SK-N-SH (cell line): ENCODE measurements at regions not wholly inside any gene's neighbourhood (a gene's known extent, or its start where the extent isn't known, plus 50 kb on each side); places are given as distances from the start of the nearest gene placed in this dataset.

Experiments
- CTCF ChIP-seq: fragments of 200-600 bp; sonication (generic); IDR thresholded peaks from 2 replicates; pipeline ENCODE4 v1.6.1; 2017; ENCODE audit warnings: antibody characterized with exemption, mild to moderate bottlenecking, moderate library complexity
- MAX ChIP-seq: IDR thresholded peaks from 2 replicates; pipeline ENCODE4 v1.4.0; 2012; ENCODE audit warnings: low read depth
- SMC3 ChIP-seq: IDR thresholded peaks from 2 replicates; pipeline ENCODE4 v1.6.1; 2012; ENCODE audit warnings: low read depth, low read length, improper control_type of control experiment
- TAF1 ChIP-seq: IDR thresholded peaks from 2 replicates; pipeline ENCODE4 v1.6.1; 2012; ENCODE audit warnings: low read depth, mild to moderate bottlenecking, low read length, moderate library complexity, borderline replicate concordance
- YY1 ChIP-seq: IDR thresholded peaks from 2 replicates; pipeline ENCODE4 v1.4.0; 2012; ENCODE audit warnings: low read depth, mild to moderate bottlenecking
- TF ChIP-seq, protein P1 (sequence below): IDR thresholded peaks from 2 replicates; pipeline ENCODE4 v1.4.0; 2012; ENCODE audit warnings: low read depth, borderline replicate concordance

DNA sequence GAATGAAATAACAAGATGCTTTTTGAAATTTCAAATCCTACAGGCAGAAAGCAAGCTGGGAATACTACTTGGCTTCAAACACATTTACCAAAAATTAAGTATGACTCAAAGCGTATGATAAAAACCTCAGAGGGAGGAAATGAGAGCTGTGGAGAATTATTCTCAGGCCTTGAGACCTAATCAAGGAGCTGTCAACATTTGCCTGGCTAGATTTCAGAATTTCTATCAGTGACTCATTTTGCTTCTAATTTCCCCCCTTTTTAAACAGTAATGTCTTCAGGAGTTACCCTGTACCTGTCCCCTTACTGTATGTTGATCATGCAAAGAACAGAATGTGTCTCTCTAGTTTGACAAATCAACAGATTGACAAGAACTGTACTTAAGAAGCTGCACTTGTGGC is 1324.5 kb upstream of the DDX18 start:
- TF ChIP-seq, protein P1, sequence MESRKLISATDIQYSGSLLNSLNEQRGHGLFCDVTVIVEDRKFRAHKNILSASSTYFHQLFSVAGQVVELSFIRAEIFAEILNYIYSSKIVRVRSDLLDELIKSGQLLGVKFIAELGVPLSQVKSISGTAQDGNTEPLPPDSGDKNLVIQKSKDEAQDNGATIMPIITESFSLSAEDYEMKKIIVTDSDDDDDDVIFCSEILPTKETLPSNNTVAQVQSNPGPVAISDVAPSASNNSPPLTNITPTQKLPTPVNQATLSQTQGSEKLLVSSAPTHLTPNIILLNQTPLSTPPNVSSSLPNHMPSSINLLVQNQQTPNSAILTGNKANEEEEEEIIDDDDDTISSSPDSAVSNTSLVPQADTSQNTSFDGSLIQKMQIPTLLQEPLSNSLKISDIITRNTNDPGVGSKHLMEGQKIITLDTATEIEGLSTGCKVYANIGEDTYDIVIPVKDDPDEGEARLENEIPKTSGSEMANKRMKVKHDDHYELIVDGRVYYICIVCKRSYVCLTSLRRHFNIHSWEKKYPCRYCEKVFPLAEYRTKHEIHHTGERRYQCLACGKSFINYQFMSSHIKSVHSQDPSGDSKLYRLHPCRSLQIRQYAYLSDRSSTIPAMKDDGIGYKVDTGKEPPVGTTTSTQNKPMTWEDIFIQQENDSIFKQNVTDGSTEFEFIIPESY = no peak
- TF ChIP-seq CTCF (no peak), TAF1 (no peak), SMC3 (no peak), MAX (no peak), YY1 (no peak)
